GM12878 (cell line): ENCODE measurements at regions not wholly inside any gene's neighbourhood (a gene's known extent, or its start where the extent isn't known, plus 50 kb on each side); places are given as distances from the start of the nearest gene placed in this dataset.

ENCODE experiments used
- CBX5 ChIP-seq: sonication (generic); IDR thresholded peaks from 2 replicates; pipeline ENCODE4 v1.6.1; 2016; ENCODE audit warnings: low read depth, moderate library complexity, mild to moderate bottlenecking, inconsistent platforms
- CTCF ChIP-seq, 3 experiments: IDR thresholded peaks in 2 of 3; conservative IDR thresholded peaks in 1 of 3; 2 replicates each; pipeline ENCODE4 v1.5.1; 2011; ENCODE audit warnings: low read depth in 3 of 3, low read length in 3 of 3, mild to moderate bottlenecking in 3 of 3, control low read depth in 2 of 3, moderate library complexity in 2 of 3, inconsistent platforms in 1 of 3, mixed read lengths in 1 of 3; ENCODE audit not compliant: control insufficient read depth in 2 of 3, insufficient read depth in 1 of 3; ENCODE audit errors: extremely low read depth in 1 of 3
- GABPA ChIP-seq: IDR thresholded peaks from 2 replicates; pipeline ENCODE4 v1.6.1; 2014; ENCODE audit warnings: antibody characterized with exemption, low read depth, mild to moderate bottlenecking, inconsistent platforms
- IKZF2 ChIP-seq, 2 experiments: fragments of 450-650 bp; IDR thresholded peaks; 2 replicates each; pipeline ENCODE4 v1.6.1; 2017; ENCODE audit warnings: mild to moderate bottlenecking in 2 of 2, moderate library complexity in 2 of 2
- JUND ChIP-seq: IDR thresholded peaks from 2 replicates; pipeline ENCODE4 v1.6.1; 2012; ENCODE audit warnings: low read depth, mild to moderate bottlenecking, low read length, improper control_type of control experiment, moderate library complexity
- MAX ChIP-seq: IDR thresholded peaks from 2 replicates; pipeline ENCODE4 v1.6.1; 2012; ENCODE audit warnings: low read depth, low read length, improper control_type of control experiment
- POLR2AphosphoS5 ChIP-seq: IDR thresholded peaks from 2 replicates; pipeline ENCODE4 v1.6.1; 2011; ENCODE audit warnings: mild to moderate bottlenecking, low read length, inconsistent platforms
- SIN3A ChIP-seq: IDR thresholded peaks from 2 replicates; pipeline ENCODE4 v1.6.1; 2012; ENCODE audit warnings: low read depth, low read length, improper control_type of control experiment
- TCF7 ChIP-seq: IDR thresholded peaks from 2 replicates; pipeline ENCODE4 v1.6.1; 2014; ENCODE audit warnings: antibody characterized with exemption, borderline replicate concordance

- TF ChIP-seq IKZF2 (IDR thresholded peaks at IDR 0.05): no peak
- TF ChIP-seq CTCF (IDR thresholded peaks at IDR 0.05 in 2 of 3, conservative IDR thresholded peaks at IDR 0.05 in 1 of 3; ENCODE audit: control insufficient read depth in 2 of 3, extremely low read depth in 1 of 3, insufficient read depth in 1 of 3, low read depth in 3 of 3, low read length in 3 of 3): no peak
- no peak for TF ChIP-seq SIN3A
- TF ChIP-seq POLR2AphosphoS5: no peak
- TF ChIP-seq MAX: no peak
- TF ChIP-seq JUND: no peak
- TF ChIP-seq TCF7: no peak
- TF ChIP-seq CBX5: no peak
- no peak for TF ChIP-seq GABPA
These were observed 305.0 kb downstream of the TYW1 start for GRCh38 chr7:67301667-67302066.
